ENCODE measurements at regions not wholly inside any gene's neighbourhood (a gene's known extent, or its start where the extent isn't known, plus 50 kb on each side); places are given as distances from the start of the nearest gene placed in this dataset.

DNA sequence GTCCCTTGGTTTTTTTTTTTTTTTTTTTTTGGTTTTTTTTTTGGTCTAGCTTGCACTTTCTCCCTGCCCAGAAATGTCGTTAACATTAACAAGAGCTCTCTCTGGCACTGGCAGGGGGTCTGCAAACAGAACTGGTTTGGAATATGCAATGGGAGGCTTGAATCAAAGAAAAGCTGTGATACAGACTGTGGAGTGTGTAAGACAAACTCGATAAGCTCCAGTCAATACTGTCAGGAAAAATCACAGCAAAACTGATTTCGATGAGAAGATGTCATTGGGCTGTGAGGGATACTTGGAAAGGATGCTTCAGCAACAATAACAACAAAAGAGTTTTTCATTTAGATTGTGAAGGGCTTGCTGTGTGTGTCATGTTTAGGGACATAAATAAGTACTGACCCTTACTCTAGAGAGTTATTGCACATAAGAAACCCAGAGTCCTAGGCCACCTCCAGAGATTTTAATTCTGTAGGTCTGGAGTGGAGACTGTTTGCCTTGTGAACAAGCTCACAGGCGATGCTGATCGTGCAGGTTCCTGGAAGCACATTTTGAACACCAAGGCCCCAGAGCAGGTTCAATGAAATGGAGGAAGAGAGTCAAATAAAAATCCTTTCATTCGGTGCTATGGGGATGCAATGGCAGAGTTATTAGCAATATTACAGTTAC is 470.7 kb upstream of the RBFOX1 start:
- H2BK120ac ChIP-seq (ENCODE audit: low read depth, low read length), result no peak overlapping the region
- DNase-seq, result no peak

More for the DNA sequence above, 470.7 kb upstream of the RBFOX1 start:
- ChIA-PET POLR2A (ENCODE audit: unreplicated experiment) (no interaction called here), CTCF (no interaction called here)
- no peak overlapping the region for H4K91ac ChIP-seq (ENCODE audit: insufficient read depth, low read depth, low read length)
- no peak overlapping the region for H2BK15ac ChIP-seq (ENCODE audit: low read depth, low read length)
- no peak overlapping the region for H3K14ac ChIP-seq (replicated peaks; ENCODE audit: low read depth, low read length)
- no peak overlapping the region for H3K56ac ChIP-seq (ENCODE audit: extremely low read depth, insufficient read depth, low read length)
- H4K8ac ChIP-seq (ENCODE audit: low read depth in 2 of 2, low read length in 2 of 2), result no peak overlapping the region
- no peaks in the 10 kb centered on the region for H3K4me1 ChIP-seq (ENCODE audit: control insufficient read depth, insufficient read depth, low read length)
- no peaks in the 10 kb centered on the region for H3K9me1 ChIP-seq (ENCODE audit: insufficient read depth, low read length)
- no peaks in the 10 kb centered on the region for H3K9me3 ChIP-seq (ENCODE audit: control insufficient read depth, insufficient read depth, low read length)
- no peak overlapping the region for H2AFZ ChIP-seq (replicated peaks; ENCODE audit: low read length, poor library complexity)
- dilution Hi-C loops (cut with HindIII; ENCODE audit: low sequenced_read_pairs, unreplicated experiment) (no loop called here), intact Hi-C loops (cut with micrococcal nuclease) (no loop called here), in situ Hi-C loops (cut with MboI; ENCODE audit: low sequenced_read_pairs) (no loop called here)
- no peak overlapping the region for H3K18ac ChIP-seq (ENCODE audit: low read depth, low read length)
- H3K36me3 ChIP-seq (ENCODE audit: control insufficient read depth, insufficient read depth, low read length), result no peaks in the 10 kb centered on the region
- no peak overlapping the region for H3K4me3 ChIP-seq (ENCODE audit: insufficient read depth, low read depth, low read length)
- no CpG with 5 or more reads among the region's 6 CpGs for WGBS, 2 experiments (ENCODE audit: extremely low coverage in 2 of 2, insufficient read length in 1 of 2)
- TF ChIP-seq RFX5 (IDR thresholded peaks at IDR 0.05; ENCODE audit: low read depth, low read length) (no peak), MXI1 (IDR thresholded peaks at IDR 0.05; ENCODE audit: borderline replicate concordance, low read depth, low read length) (no peak), CHD1 (IDR thresholded peaks at IDR 0.05; ENCODE audit: low read depth, low read length) (no peak), USF2 (IDR thresholded peaks at IDR 0.05; ENCODE audit: low read depth, low read length) (no peak), BHLHE40 (IDR thresholded peaks at IDR 0.05; ENCODE audit: low read depth, low read length) (no peak), FOS (IDR thresholded peaks at IDR 0.05; ENCODE audit: low read depth, low read length) (no peak), POLR2A (IDR thresholded peaks at IDR 0.05; ENCODE audit: low read depth, low read length) (no peak), MAFK (IDR thresholded peaks at IDR 0.05; ENCODE audit: low read depth, low read length) (no peak), SMC3 (IDR thresholded peaks at IDR 0.05; ENCODE audit: low read depth, low read length) (no peak), MAZ (IDR thresholded peaks at IDR 0.05; ENCODE audit: borderline replicate concordance, low read depth, low read length) (no peak)
- TF ChIP-seq, protein P1, sequence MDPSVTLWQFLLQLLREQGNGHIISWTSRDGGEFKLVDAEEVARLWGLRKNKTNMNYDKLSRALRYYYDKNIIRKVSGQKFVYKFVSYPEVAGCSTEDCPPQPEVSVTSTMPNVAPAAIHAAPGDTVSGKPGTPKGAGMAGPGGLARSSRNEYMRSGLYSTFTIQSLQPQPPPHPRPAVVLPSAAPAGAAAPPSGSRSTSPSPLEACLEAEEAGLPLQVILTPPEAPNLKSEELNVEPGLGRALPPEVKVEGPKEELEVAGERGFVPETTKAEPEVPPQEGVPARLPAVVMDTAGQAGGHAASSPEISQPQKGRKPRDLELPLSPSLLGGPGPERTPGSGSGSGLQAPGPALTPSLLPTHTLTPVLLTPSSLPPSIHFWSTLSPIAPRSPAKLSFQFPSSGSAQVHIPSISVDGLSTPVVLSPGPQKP (IDR thresholded peaks at IDR 0.05; ENCODE audit: borderline replicate concordance, low read depth, low read length), result no peak
- no peak overlapping the region for H2AK5ac ChIP-seq (ENCODE audit: low read depth, low read length)
- H3K79me1 ChIP-seq (ENCODE audit: low read depth in 1 of 2, low read length in 2 of 2), result no peaks in the 10 kb centered on the region
- no peak overlapping the region for H3K4ac ChIP-seq (ENCODE audit: low read depth, low read length)
- no TSS peak for BruUV-seq (replicated peaks)
- no peaks in the 10 kb centered on the region for H3K27me3 ChIP-seq (ENCODE audit: control insufficient read depth, insufficient read depth, low read length)
- H3K23ac ChIP-seq (ENCODE audit: low read depth, low read length), result no peak overlapping the region
- H4K20me1 ChIP-seq (ENCODE audit: insufficient read depth, low read length), result no peaks in the 10 kb centered on the region
- no peak overlapping the region for H3K4me2 ChIP-seq (ENCODE audit: low read depth, low read length)
- no peak overlapping the region for H4K5ac ChIP-seq (ENCODE audit: low read depth, low read length)
- no peak overlapping the region for H2BK20ac ChIP-seq (ENCODE audit: low read depth, low read length)
- no peak overlapping the region for H3K27ac ChIP-seq (ENCODE audit: insufficient read depth, low read length)
- H2AK9ac ChIP-seq (replicated peaks; ENCODE audit: low read depth, low read length, poor library complexity), result no peak overlapping the region
- no peak overlapping the region for H3K9ac ChIP-seq (ENCODE audit: low read depth, low read length)
- H2BK5ac ChIP-seq (ENCODE audit: low read depth, low read length, poor library complexity, severe bottlenecking), result no peak overlapping the region
- ATAC-seq (ENCODE audit: low read depth), result no peak
